ENCODE measurements at regions not wholly inside any gene's neighbourhood (a gene's known extent, or its start where the extent isn't known, plus 50 kb on each side); places are given as distances from the start of the nearest gene placed in this dataset.

DNA sequence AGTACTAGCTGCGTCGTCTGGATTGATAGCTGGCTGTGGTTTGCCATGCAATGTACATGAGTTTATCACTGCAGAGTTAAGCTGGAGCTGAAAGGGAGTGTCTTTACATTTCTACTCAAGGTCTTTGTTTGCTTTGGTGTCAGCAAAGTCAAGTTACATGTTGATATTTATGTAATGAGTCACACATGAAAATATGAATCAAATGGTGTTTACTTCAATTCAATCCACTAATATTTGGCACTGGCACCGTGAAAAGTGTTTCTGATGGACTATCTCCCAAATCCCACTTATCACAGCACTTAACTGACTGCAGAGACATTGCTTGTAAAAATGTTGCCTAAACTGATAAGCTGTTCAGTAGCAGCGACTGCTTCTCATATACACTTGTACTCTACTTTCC, 395.9 kb downstream of the TFEC start:
- Histone ChIP-seq H3K9me3 (no peaks in the 10 kb centered on the region), H3K4me3 (no peak overlapping the region), H3K27me3 (ENCODE audit: insufficient read depth in 3 of 3, low read length in 2 of 3) (no peaks in the 10 kb centered on the region), H3K4me1 (no peaks in the 10 kb centered on the region), H3K36me3 (ENCODE audit: insufficient read depth in 1 of 2, low read depth in 1 of 2) (no peaks in the 10 kb centered on the region), H3K27ac (no peak overlapping the region)
- 51 to 63% (median 58%) methylated on average over 4 of the region's 4 CpGs for WGBS, 3 donors
- ATAC-seq = no peak
- TF ChIP-seq, protein P1, sequence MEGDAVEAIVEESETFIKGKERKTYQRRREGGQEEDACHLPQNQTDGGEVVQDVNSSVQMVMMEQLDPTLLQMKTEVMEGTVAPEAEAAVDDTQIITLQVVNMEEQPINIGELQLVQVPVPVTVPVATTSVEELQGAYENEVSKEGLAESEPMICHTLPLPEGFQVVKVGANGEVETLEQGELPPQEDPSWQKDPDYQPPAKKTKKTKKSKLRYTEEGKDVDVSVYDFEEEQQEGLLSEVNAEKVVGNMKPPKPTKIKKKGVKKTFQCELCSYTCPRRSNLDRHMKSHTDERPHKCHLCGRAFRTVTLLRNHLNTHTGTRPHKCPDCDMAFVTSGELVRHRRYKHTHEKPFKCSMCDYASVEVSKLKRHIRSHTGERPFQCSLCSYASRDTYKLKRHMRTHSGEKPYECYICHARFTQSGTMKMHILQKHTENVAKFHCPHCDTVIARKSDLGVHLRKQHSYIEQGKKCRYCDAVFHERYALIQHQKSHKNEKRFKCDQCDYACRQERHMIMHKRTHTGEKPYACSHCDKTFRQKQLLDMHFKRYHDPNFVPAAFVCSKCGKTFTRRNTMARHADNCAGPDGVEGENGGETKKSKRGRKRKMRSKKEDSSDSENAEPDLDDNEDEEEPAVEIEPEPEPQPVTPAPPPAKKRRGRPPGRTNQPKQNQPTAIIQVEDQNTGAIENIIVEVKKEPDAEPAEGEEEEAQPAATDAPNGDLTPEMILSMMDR (IDR thresholded peaks at IDR 0.05) = no peak
- DNase-seq = no peak
- intact Hi-C loops (cut with DNase I) = no loop called here

DNA sequence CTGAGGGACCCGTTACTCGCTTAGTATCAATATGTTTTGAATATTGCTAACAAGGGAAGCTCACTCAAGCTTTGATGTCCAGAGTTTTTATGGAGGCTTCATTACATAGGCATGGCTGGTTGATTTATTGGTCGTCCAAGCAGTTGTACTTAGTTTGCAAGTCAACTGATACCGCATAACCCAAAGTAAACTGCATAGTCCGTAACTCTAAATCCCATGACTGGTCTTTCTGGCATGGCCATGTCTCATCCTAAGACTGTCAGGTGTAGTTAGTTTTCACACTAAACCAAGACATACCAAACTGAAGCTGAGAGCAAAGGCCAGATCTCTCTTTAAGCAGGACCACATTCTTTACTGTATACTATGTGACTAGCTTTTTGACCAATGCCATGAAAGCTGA, 397.9 kb downstream of the TFEC start:
- Histone ChIP-seq H3K4me1 (no peaks in the 10 kb centered on the region), H3K4me3 (no peak overlapping the region), H3K27me3 (ENCODE audit: insufficient read depth in 3 of 3, low read length in 2 of 3) (no peaks in the 10 kb centered on the region), H3K9me3 (no peaks in the 10 kb centered on the region), H3K27ac (no peak overlapping the region), H3K36me3 (ENCODE audit: insufficient read depth in 1 of 2, low read depth in 1 of 2) (no peaks in the 10 kb centered on the region)
- intact Hi-C loops (cut with DNase I) = no loop called here
- ATAC-seq (no peak), DNase-seq (no peak)
- WGBS, 3 donors = 48 to 60% (median 58%) methylated on average over 5 of the region's 5 CpGs
- TF ChIP-seq, protein P1 (IDR thresholded peaks at IDR 0.05) = no peak

DNA sequence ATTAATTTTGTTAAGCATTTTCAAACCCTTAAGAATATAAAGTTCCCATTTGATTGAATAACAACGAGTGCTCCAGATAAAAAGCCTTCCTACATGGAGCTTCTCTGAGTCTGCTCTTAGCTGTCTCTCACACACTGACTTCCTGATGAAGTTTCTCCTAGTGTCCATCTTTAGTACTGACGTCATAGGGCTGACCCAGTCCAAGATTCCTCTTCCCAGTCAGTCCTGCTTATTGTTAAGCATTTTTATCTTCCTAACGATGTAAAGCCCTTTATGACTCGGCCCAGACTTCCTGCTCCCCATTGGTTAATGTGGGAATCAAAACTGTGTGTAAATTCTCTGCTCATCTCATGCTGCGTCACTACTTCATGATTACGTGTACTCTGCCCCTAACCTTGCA, 398.8 kb downstream of the TFEC start:
- no peak overlapping the region for H3K27ac ChIP-seq
- no peaks in the 10 kb centered on the region for H3K36me3 ChIP-seq (ENCODE audit: insufficient read depth in 1 of 2, low read depth in 1 of 2)
- no peak for DNase-seq
- WGBS, 3 donors = 65 to 68% (median 67%) methylated on average over 6 of the region's 6 CpGs
- no peaks in the 10 kb centered on the region for H3K9me3 ChIP-seq
- ATAC-seq = no peak
- TF ChIP-seq, protein P1 (IDR thresholded peaks at IDR 0.05) = no peak
- no peaks in the 10 kb centered on the region for H3K27me3 ChIP-seq (ENCODE audit: insufficient read depth in 3 of 3, low read length in 2 of 3)
- no peak overlapping the region for H3K4me3 ChIP-seq
- intact Hi-C loops (cut with DNase I) = no loop called here
- no peaks in the 10 kb centered on the region for H3K4me1 ChIP-seq

DNA sequence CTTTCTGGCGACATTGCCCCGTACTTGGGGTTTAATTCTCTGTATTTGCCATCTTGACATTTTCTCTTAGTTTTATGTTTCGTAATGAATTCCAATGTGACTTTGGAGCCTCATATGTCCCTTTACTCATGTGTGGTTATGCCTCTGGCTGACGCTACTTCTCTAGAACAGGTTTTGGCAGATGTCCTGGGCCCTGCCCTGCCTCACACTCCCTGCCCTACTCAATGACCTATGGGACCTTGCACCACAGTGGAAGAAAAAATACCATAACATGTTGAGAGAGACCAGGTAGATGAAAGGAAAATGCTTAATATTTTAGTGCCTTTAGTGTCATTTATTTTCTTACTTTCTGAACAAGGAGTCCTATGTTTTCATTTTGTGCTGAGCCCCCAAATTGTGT, 400.5 kb downstream of the TFEC start:
- no peak for DNase-seq

DNA sequence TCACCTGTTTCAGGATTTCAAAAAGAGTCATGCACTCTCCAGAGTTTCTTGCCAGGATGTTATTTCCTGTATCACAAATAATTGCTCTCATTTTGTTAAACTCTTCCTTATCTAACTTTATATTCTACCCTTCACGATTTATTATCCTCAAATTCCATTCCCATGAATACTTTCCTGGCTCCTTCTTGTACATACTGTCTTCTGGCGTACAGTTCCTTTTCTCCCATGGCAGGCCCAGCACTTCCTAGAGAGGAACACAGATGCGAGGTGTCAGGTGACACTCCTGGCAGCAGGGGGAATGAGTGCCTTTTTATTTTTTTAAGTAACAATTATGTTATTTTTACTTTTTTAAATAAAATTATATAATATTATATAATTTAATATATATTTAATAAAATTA, 411.9 kb downstream of the TFEC start:
- DNase-seq (no peak), ATAC-seq (no peak)
- Histone ChIP-seq H3K36me3 (ENCODE audit: insufficient read depth in 1 of 2, low read depth in 1 of 2) (no peaks in the 10 kb centered on the region), H3K27me3 (ENCODE audit: insufficient read depth in 3 of 3, low read length in 2 of 3) (no peaks in the 10 kb centered on the region), H3K9me3 (no peaks in the 10 kb centered on the region), H3K27ac (no peak overlapping the region), H3K4me1 (no peaks in the 10 kb centered on the region), H3K4me3 (no peak overlapping the region)
- WGBS, 3 donors = 9 to 15% (median 10%) methylated on average over 3 of the region's 3 CpGs
- TF ChIP-seq, protein P1 (IDR thresholded peaks at IDR 0.05) = no peak
- intact Hi-C loops (cut with DNase I) = no loop called here

More for the DNA sequence above, 400.5 kb downstream of the TFEC start:
- H3K27ac ChIP-seq = no peak overlapping the region
- no peaks in the 10 kb centered on the region for H3K4me1 ChIP-seq
- H3K27me3 ChIP-seq (ENCODE audit: insufficient read depth in 3 of 3, low read length in 2 of 3) = no peaks in the 10 kb centered on the region
- WGBS, 3 donors = 80 to 90% (median 85%) methylated on average over 4 of the region's 4 CpGs
- ATAC-seq = no peak
- H3K4me3 ChIP-seq = no peak overlapping the region
- H3K36me3 ChIP-seq (ENCODE audit: insufficient read depth in 1 of 2, low read depth in 1 of 2) = no peaks in the 10 kb centered on the region
- H3K9me3 ChIP-seq = no peaks in the 10 kb centered on the region
- intact Hi-C loops (cut with DNase I) = no loop called here
- TF ChIP-seq, protein P1 (IDR thresholded peaks at IDR 0.05) = no peak
